ENCODE measurements at regions not wholly inside any gene's neighbourhood (a gene's known extent, or its start where the extent isn't known, plus 50 kb on each side); places are given as distances from the start of the nearest gene placed in this dataset.
"Not testable (repeated sequence)": the region's sequence is repeated elsewhere in the genome, so short reads cannot be mapped to it uniquely, and the experiment has no call there.

- H3K4me1 ChIP-seq, result no peaks in the 10 kb centered on the region
- no peaks in the 10 kb centered on the region for H3K36me3 ChIP-seq (ENCODE audit: low read depth, missing control alignments)
- no peak for TF ChIP-seq CTCF (IDR thresholded peaks at IDR 0.05)
- TF ChIP-seq POLR2A (IDR thresholded peaks at IDR 0.05), result no peak
- H3K4me3 ChIP-seq, result no peak overlapping the region
- no peaks in the 10 kb centered on the region for H3K27me3 ChIP-seq
- intact Hi-C loops (cut with DNase I; ENCODE audit: low total_unique reads), result no loop called here
- no peak overlapping the region for H3K27ac ChIP-seq
- H3K9me3 ChIP-seq, result no peaks in the 10 kb centered on the region
- 37 to 52% methylated on average over 1 of the region's 1 CpG for WGBS, 2 donors
- DNase-seq, result no peak
Measured at GRCh38 chr14:35949920-35950513, 123.9 kb downstream of the BRMS1L start.

DNA sequence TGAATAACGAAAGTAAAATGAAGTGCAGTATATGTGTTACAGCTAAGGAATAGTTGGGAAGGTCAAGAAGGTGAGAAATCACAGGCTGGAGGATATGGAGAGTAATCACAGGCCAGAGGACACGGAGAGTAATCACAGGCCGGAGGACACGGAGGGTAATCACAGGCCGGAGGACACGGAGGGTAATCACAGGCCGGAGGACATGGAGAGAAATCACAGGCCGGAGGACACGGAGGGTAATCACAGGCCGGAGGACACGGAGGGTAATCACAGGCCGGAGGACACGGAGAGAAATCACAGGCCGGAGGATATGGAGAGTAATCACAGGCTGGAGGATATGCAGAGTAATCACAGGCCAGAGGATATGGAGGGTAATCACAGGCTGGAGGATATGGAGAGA is 121.8 kb downstream of the BRMS1L start:
- H3K4me1 ChIP-seq; intact Hi-C loops (cut with DNase I; ENCODE audit: low total_unique reads): not testable (repeated sequence)

DNA sequence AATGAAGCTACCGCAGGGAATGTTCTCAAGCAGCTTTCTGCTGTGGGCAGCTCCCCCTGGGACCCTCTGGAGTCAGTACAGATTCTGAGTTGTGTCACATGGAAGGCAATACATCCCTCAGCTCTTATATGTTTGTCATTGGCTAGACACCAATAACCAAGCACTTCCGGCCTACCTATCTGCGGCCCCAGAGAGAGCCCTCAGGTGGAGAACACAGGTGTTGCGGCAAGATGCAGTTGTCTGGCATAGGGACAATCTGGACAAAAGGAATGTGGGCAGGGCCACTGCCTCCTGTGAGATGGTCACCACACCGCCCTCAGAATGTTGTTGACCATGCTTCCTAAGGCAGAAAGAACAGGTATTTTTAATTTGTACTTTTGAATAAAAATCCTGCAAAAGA is 118.7 kb downstream of the BRMS1L start:
- WGBS, 2 donors, result 73 to 78% methylated on average over 2 to 5 of the region's 5 CpGs
- Histone ChIP-seq H3K36me3 (ENCODE audit: low read depth, missing control alignments) (no peaks in the 10 kb centered on the region), H3K4me1 (no peaks in the 10 kb centered on the region), H3K27me3 (no peaks in the 10 kb centered on the region), H3K9me3 (no peaks in the 10 kb centered on the region), H3K27ac (no peak overlapping the region), H3K4me3 (no peak overlapping the region)
- no peak for TF ChIP-seq POLR2A (IDR thresholded peaks at IDR 0.05)
- no peak for TF ChIP-seq CTCF (IDR thresholded peaks at IDR 0.05)
- no peak for DNase-seq
- intact Hi-C loops (cut with DNase I; ENCODE audit: low total_unique reads), result no loop called here

More for the DNA sequence above, 121.8 kb downstream of the BRMS1L start:
- not testable (repeated sequence) for H3K4me3 ChIP-seq; H3K27ac ChIP-seq; H3K9me3 ChIP-seq; H3K36me3 ChIP-seq (ENCODE audit: low read depth, missing control alignments); H3K27me3 ChIP-seq; DNase-seq
- 80 to 89% methylated on average over 14 of the region's 14 CpGs for WGBS, 2 donors

DNA sequence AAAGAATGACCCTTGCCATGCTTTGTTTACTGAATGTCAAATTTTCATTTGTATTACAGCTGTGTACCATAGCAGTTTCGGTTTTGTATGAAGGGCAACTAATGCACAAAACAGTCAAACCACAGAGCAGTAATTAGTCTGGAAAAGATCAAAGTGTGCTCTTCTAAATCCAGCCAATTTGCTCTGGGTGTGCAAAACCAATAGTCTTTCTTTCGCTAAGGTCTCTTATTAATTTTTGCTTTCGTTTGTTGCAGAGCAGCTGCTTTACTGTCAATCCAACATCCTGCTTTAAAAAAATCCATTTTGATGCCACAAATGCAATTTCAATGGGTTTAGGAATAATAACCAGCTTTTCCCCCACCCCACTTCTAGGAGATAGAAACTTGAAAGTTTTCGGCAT is 114.2 kb downstream of the BRMS1L start:
- Histone ChIP-seq H3K9me3 (no peaks in the 10 kb centered on the region), H3K4me1 (no peaks in the 10 kb centered on the region), H3K27me3 (no peaks in the 10 kb centered on the region), H3K4me3 (no peak overlapping the region), H3K27ac (no peak overlapping the region), H3K36me3 (ENCODE audit: low read depth, missing control alignments) (no peaks in the 10 kb centered on the region)
- no peak for DNase-seq
- whole genome bisulfite sequencing, 2 donors, result 43 to 50% methylated on average over 4 of the region's 4 CpGs
- intact Hi-C loops (cut with DNase I; ENCODE audit: low total_unique reads), result no loop called here
- TF ChIP-seq POLR2A (IDR thresholded peaks at IDR 0.05) (no peak), CTCF (IDR thresholded peaks at IDR 0.05) (no peak)

DNA sequence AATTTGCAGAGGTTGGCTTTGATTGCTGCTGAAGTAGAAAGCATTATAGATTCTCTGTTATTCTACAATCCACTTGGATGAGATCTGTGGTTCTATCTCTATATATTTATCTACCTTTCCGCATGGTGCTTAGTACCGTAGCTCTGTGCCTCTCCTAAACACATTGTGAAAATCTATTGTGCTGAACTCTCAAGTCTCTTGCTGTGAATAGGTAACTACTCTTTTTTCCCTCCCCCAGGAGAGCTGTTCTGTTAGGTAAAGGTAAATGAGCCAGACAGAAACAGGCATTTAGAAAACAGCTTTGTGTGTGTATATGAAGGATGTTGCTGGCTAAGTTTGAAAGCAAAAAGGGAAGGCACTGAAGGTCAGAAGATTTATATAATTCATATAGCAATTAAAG is 112.6 kb downstream of the BRMS1L start:
- TF ChIP-seq CTCF (IDR thresholded peaks at IDR 0.05), result no peak
- no peak for TF ChIP-seq POLR2A (IDR thresholded peaks at IDR 0.05)
- Histone ChIP-seq H3K27me3 (no peaks in the 10 kb centered on the region), H3K36me3 (ENCODE audit: low read depth, missing control alignments) (no peaks in the 10 kb centered on the region), H3K9me3 (no peaks in the 10 kb centered on the region), H3K4me1 (no peaks in the 10 kb centered on the region), H3K27ac (no peak overlapping the region), H3K4me3 (no peak overlapping the region)
- WGBS, 2 donors, result 72 to 82% methylated on average over 2 of the region's 2 CpGs
- DNase-seq, result no peak
- intact Hi-C loops (cut with DNase I; ENCODE audit: low total_unique reads), result no loop called here
